A549 (cell line): ENCODE measurements at regions not wholly inside any gene's neighbourhood (a gene's known extent, or its start where the extent isn't known, plus 50 kb on each side); places are given as distances from the start of the nearest gene placed in this dataset.
A peak's percentile ranks its signal among the peaks of the same experiment; 100 is the strongest.

Experiments used
- ATAC-seq, 2 experiments: fragments of 200-7000 bp in 1 of 2; fragments of >200 bp in 1 of 2; cut with Nextera tagmentation in 1 of 2; cut with Tn5 transposase in 1 of 2; 3 replicates each; pipeline versions ENCODE4 v1.8.0 to v1.9.1; 2018 to 2020; ENCODE audit warnings: mild to moderate bottlenecking in 1 of 2, moderate library complexity in 1 of 2
- CTCF ChIA-PET: fragments of 300-600 bp; sonication (Branson Sonifier 250); formaldehyde crosslinking; extraction: SDS; loops from one replicate; lab custom pipeline; 2021; ENCODE audit warnings: antibody characterized with exemption, inconsistent platforms; lab: Yijun Ruan, JAX
- POLR2A ChIA-PET: fragments of 350-600 bp; formaldehyde crosslinking; extraction: SDS; loops from one replicate; lab custom pipeline; 2021; ENCODE audit warnings: antibody characterized with exemption, inconsistent platforms; lab: Yijun Ruan, JAX
- DNase-seq, 2 experiments: peaks; one replicate each; pipeline versions ENCODE4 v3.0.0 to v3.0.0-alpha.2; 2011 to 2016; ENCODE audit warnings: low read depth in 1 of 2, low spot score in 1 of 2
- FAIRE-seq: peaks from 2 replicates; lab custom pipeline; 2011; peaks lifted over from hg19 to GRCh38; lab: Jason Lieb, UNC
- H3K27ac ChIP-seq, 2 experiments: fragments of >200 bp; sonication (Bioruptor Twin); formaldehyde crosslinking; 3 replicates each; pipeline ENCODE4 v1.5.1; 2016 to 2017
- H3K4me1 ChIP-seq: fragments of >200 bp; sonication (Bioruptor Twin); formaldehyde crosslinking; 3 replicates; pipeline ENCODE4 v1.6.1; 2016
- H3K4me2 ChIP-seq: fragments of >200 bp; sonication (Bioruptor Twin); formaldehyde crosslinking; 3 replicates; pipeline ENCODE4 v1.6.1; 2016
- H3K4me3 ChIP-seq: fragments of >200 bp; sonication (Bioruptor Twin); formaldehyde crosslinking; 3 replicates; pipeline ENCODE4 v1.5.1; 2016
- H3K9me3 ChIP-seq: fragments of >200 bp; sonication (Bioruptor Twin); formaldehyde crosslinking; 3 replicates; pipeline ENCODE4 v1.6.1; 2016
- CBX2 ChIP-seq: fragments of 200-600 bp; sonication (generic); IDR thresholded peaks from 2 replicates; pipeline ENCODE4 v1.6.1; 2016; ENCODE audit warnings: low read depth, mild to moderate bottlenecking, borderline replicate concordance
- CEBPB ChIP-seq, 2 experiments: fragments of >200 bp in 1 of 2; sonication (Bioruptor Twin) in 1 of 2; formaldehyde crosslinking in 1 of 2; IDR thresholded peaks; 2 replicates each; pipeline ENCODE4 v1.6.1; 2012 to 2016
- CHD4 ChIP-seq: fragments of 200-600 bp; sonication (generic); IDR thresholded peaks from 2 replicates; pipeline ENCODE4 v1.6.1; 2016; ENCODE audit warnings: antibody characterized with exemption, mild to moderate bottlenecking, borderline replicate concordance
- EHMT2 ChIP-seq: fragments of 200-600 bp; sonication (generic); IDR thresholded peaks from 2 replicates; pipeline ENCODE4 v1.6.1; 2016; ENCODE audit warnings: antibody characterized with exemption, low read depth, mild to moderate bottlenecking, moderate library complexity
- FOXS1 ChIP-seq: fragments of 250-450 bp; sonication (Bioruptor Pico); IDR thresholded peaks from 2 replicates; pipeline ENCODE4 v1.5.0; 2020; ENCODE audit warnings: mild to moderate bottlenecking, moderate library complexity
- GATA3 ChIP-seq: IDR thresholded peaks from 2 replicates; pipeline ENCODE4 v1.6.1; 2012; ENCODE audit warnings: borderline replicate concordance
- HEYL ChIP-seq: fragments of 250-450 bp; sonication (Bioruptor Pico); IDR thresholded peaks from 2 replicates; pipeline ENCODE4 v1.8.0; 2021; ENCODE audit warnings: mild to moderate bottlenecking, moderate library complexity
- HOXA7 ChIP-seq: fragments of 250-450 bp; sonication (Bioruptor Pico); IDR thresholded peaks from 2 replicates; pipeline ENCODE4 v1.5.0; 2020; ENCODE audit warnings: mild to moderate bottlenecking, moderate library complexity
- HOXB13 ChIP-seq: fragments of 250-450 bp; sonication (Bioruptor Pico); IDR thresholded peaks from 2 replicates; pipeline ENCODE4 v1.5.0; 2020; ENCODE audit warnings: low read depth, mild to moderate bottlenecking, moderate library complexity
- MAFK ChIP-seq: fragments of 450-650 bp; IDR thresholded peaks from 2 replicates; pipeline ENCODE4 v1.6.1; 2014; ENCODE audit not compliant: partially characterized antibody
- NFE2L2 ChIP-seq: fragments of 150-350 bp; conservative IDR thresholded peaks from 2 replicates; pipeline ENCODE4 v1.6.1; 2014; ENCODE audit warnings: low read length
- NPAS2 ChIP-seq: fragments of 250-450 bp; sonication (Bioruptor Pico); IDR thresholded peaks from 2 replicates; pipeline ENCODE4 v1.8.0; 2022; ENCODE audit warnings: mild to moderate bottlenecking, moderate library complexity, borderline replicate concordance
- PHF8 ChIP-seq: fragments of 200-600 bp; sonication (generic); IDR thresholded peaks from 2 replicates; pipeline ENCODE4 v1.6.1; 2016; ENCODE audit warnings: low read depth, mild to moderate bottlenecking, antibody characterized with exemption, moderate library complexity, borderline replicate concordance
- RARB ChIP-seq: fragments of 250-450 bp; sonication (Bioruptor Pico); IDR thresholded peaks from 2 replicates; pipeline ENCODE4 v1.8.0; 2021; ENCODE audit warnings: mild to moderate bottlenecking, moderate library complexity
- SMC3 ChIP-seq: fragments of >200 bp; sonication (Bioruptor Twin); formaldehyde crosslinking; IDR thresholded peaks from 3 replicates; pipeline ENCODE4 v1.6.1; 2018; ENCODE audit warnings: inconsistent platforms
- SREBF2 ChIP-seq: fragments of 450-650 bp; IDR thresholded peaks from 2 replicates; pipeline ENCODE4 v1.6.1; 2014; ENCODE audit warnings: mild to moderate bottlenecking, moderate library complexity
- ZNF302 ChIP-seq: fragments of 250-450 bp; sonication (Bioruptor Pico); IDR thresholded peaks from 2 replicates; pipeline ENCODE4 v1.9.0; 2021; ENCODE audit warnings: inconsistent platforms, mild to moderate bottlenecking, moderate library complexity
- WGBS: methylation state at CpG from one replicate; pipeline ENCODE4 v1.1.6; 2017; ENCODE audit errors: missing lambda C conversion rate; 5-methylcytosine and 5-hydroxymethylcytosine counted together
- TF ChIP-seq, protein P1 (sequence below): fragments of 200-600 bp; sonication (generic); IDR thresholded peaks from 2 replicates; pipeline ENCODE4 v1.6.1; 2016; ENCODE audit warnings: antibody characterized with exemption, mild to moderate bottlenecking, moderate library complexity
- TF ChIP-seq, protein P2 (sequence below): fragments of >200 bp; sonication (Bioruptor Twin); formaldehyde crosslinking; IDR thresholded peaks from 2 replicates; pipeline ENCODE4 v1.6.1; 2016

DNA sequence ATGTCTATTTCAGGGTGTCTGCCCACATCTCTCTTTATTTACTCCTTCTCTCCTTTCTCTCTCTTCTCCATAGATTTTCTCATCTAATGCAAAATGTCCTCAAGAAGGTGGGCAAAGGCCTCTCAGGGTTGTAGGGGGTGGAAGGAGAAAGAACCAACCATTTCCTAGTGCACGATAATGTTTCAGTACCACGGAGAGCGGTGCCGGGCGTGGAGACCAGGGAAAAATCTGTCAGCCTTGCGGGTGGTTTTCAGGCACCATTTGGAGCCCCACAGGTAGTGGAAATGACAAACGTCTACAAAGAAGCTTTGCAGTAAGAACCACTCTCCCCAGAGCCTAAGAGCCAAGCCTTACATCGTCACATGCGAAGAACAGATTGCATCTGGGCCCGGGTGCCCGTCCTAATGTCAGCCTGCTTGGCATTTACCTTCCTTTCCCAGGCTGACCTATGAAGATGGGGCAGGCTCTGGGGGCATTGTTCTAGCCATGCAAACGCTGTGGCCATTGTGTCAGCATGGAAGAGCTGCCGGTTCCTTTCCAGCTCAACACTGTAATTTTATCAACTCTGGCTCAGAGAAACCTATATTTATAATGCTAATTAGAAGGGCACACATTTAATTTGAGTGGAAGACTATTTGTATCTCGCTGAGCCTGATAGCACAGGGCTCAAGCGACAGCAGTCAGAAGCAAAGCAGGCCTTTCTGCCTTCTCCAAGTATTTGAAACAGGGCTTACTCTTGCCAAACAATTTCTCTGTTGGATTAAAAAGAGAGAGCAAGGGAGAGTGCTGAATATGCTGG, 430.1 kb upstream of the WWC1 start:
- H3K27ac ChIP-seq, result no peak overlapping the region
- FAIRE-seq (no peak), DNase-seq (peak in 1 of 2 experiments; percentile 10), ATAC-seq (0 out of 6 replicates have a peak, but pooled peaks of 1 of the 2 experiments have one; percentile 43)
- no peaks in the 10 kb centered on the region for H3K9me3 ChIP-seq
- ChIA-PET CTCF (no interaction called here), POLR2A (no interaction called here)
- H3K4me2 ChIP-seq, result no peak overlapping the region
- 54% methylated on average over 15 of the region's 15 CpGs for WGBS
- no peak overlapping the region for H3K4me3 ChIP-seq
- H3K4me1 ChIP-seq, result no peaks in the 10 kb centered on the region
- TF ChIP-seq GATA3, result no peak
- TF ChIP-seq, protein P1, sequence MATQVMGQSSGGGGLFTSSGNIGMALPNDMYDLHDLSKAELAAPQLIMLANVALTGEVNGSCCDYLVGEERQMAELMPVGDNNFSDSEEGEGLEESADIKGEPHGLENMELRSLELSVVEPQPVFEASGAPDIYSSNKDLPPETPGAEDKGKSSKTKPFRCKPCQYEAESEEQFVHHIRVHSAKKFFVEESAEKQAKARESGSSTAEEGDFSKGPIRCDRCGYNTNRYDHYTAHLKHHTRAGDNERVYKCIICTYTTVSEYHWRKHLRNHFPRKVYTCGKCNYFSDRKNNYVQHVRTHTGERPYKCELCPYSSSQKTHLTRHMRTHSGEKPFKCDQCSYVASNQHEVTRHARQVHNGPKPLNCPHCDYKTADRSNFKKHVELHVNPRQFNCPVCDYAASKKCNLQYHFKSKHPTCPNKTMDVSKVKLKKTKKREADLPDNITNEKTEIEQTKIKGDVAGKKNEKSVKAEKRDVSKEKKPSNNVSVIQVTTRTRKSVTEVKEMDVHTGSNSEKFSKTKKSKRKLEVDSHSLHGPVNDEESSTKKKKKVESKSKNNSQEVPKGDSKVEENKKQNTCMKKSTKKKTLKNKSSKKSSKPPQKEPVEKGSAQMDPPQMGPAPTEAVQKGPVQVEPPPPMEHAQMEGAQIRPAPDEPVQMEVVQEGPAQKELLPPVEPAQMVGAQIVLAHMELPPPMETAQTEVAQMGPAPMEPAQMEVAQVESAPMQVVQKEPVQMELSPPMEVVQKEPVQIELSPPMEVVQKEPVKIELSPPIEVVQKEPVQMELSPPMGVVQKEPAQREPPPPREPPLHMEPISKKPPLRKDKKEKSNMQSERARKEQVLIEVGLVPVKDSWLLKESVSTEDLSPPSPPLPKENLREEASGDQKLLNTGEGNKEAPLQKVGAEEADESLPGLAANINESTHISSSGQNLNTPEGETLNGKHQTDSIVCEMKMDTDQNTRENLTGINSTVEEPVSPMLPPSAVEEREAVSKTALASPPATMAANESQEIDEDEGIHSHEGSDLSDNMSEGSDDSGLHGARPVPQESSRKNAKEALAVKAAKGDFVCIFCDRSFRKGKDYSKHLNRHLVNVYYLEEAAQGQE, result peak; percentile 90

DNA sequence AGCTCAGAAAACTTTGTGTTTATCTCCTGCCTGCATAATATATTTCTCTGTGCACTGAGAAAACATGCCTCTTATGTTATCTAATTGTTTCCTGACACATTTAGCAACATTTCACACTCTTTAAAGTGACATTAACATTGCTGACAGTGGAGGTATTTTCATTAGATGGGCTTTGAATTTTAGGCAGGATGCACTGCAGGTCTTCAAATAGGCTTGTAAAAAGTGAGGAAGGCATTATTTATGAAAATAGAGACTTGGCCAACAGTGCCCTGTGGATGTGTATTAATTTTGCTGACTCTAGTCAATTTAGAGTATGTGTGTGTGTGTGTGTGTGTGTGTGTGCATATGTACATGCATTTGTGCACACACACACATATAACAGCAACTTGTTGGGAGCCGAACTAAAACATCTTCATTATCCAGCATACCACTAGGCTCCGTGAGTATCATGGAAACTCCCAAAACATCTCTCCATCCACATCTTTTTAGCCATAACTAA, 429.5 kb upstream of the WWC1 start:
- no peak overlapping the region for H3K4me2 ChIP-seq
- FAIRE-seq (no peak), DNase-seq (no peak), ATAC-seq (no peak)
- no peaks in the 10 kb centered on the region for H3K9me3 ChIP-seq
- TF ChIP-seq HEYL (no peak), FOXS1 (no peak), MAFK (peak; percentile 78)
- no peaks in the 10 kb centered on the region for H3K4me1 ChIP-seq
- no peak overlapping the region for H3K27ac ChIP-seq
- CTCF ChIA-PET, result no interaction called here
- H3K4me3 ChIP-seq, result no peak overlapping the region
- POLR2A ChIA-PET, result no interaction called here
- 0% methylated on average over 2 of the region's 2 CpGs for WGBS

DNA sequence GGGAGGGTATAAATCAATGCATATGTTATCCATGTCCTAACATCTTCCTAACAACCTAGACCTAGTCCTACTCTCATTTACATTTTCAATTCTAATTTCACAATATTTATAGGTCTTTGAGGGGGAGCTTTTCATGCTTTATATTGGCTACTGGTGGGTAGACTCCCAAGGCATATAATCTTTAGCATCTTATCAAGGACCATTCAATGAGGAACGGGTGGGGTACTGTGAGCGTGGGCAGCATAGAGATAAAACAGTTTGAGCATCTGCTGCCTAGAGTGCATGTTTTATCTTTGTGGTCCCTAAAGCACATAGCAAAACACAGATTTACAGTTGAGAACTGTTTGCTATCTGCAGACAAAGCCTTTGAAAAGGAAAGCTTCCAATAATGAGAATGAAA, 427.6 kb upstream of the WWC1 start:
- DNase-seq (no peak), ATAC-seq (no peak), FAIRE-seq (no peak)
- Histone ChIP-seq H3K27ac (no peak overlapping the region), H3K4me2 (no peak overlapping the region), H3K9me3 (no peaks in the 10 kb centered on the region), H3K4me1 (no peaks in the 10 kb centered on the region), H3K4me3 (no peak overlapping the region)
- ChIA-PET CTCF (no interaction called here), POLR2A (no interaction called here)
- WGBS, result 2% methylated on average over 2 of the region's 2 CpGs
- TF ChIP-seq NPAS2 (no peak), CBX2 (no peak), CHD4 (no peak), PHF8 (no peak), NFE2L2 (no peak), CEBPB (IDR thresholded peaks at IDR 0.05) (no peak), EHMT2 (no peak), RARB (CRISPR knock-in tag) (no peak), ZNF302 (CRISPR knock-in tag) (no peak), HOXB13 (no peak), HOXA7 (CRISPR knock-in tag) (no peak), SMC3 (no peak), SREBF2 (no peak)
- TF ChIP-seq, protein P1, result no peak
- TF ChIP-seq, protein P2, sequence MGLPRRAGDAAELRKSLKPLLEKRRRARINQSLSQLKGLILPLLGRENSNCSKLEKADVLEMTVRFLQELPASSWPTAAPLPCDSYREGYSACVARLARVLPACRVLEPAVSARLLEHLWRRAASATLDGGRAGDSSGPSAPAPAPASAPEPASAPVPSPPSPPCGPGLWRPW, result no peak
